ENCODE measurements at regions not wholly inside any gene's neighbourhood (a gene's known extent, or its start where the extent isn't known, plus 50 kb on each side); places are given as distances from the start of the nearest gene placed in this dataset.

GRCh38 chr12:72974954-72975555 lies 702.9 kb downstream of the TRHDE start:
- TF ChIP-seq CTCF (optimal IDR thresholded peaks at IDR 0.05 in 1 of 3, IDR thresholded peaks at IDR 0.05 in 1 of 3, conservative IDR thresholded peaks at IDR 0.05 in 1 of 3; ENCODE audit: extremely low read depth in 1 of 3, insufficient read depth in 2 of 3, low read length in 3 of 3) (no peak), EZH2 (IDR thresholded peaks at IDR 0.05; ENCODE audit: low read length) (no peak)

All from keratinocyte (primary cell).